ENCODE measurements at regions not wholly inside any gene's neighbourhood (a gene's known extent, or its start where the extent isn't known, plus 50 kb on each side); places are given as distances from the start of the nearest gene placed in this dataset.
A peak's percentile ranks its signal among the peaks of the same experiment; 100 is the strongest.

DNA sequence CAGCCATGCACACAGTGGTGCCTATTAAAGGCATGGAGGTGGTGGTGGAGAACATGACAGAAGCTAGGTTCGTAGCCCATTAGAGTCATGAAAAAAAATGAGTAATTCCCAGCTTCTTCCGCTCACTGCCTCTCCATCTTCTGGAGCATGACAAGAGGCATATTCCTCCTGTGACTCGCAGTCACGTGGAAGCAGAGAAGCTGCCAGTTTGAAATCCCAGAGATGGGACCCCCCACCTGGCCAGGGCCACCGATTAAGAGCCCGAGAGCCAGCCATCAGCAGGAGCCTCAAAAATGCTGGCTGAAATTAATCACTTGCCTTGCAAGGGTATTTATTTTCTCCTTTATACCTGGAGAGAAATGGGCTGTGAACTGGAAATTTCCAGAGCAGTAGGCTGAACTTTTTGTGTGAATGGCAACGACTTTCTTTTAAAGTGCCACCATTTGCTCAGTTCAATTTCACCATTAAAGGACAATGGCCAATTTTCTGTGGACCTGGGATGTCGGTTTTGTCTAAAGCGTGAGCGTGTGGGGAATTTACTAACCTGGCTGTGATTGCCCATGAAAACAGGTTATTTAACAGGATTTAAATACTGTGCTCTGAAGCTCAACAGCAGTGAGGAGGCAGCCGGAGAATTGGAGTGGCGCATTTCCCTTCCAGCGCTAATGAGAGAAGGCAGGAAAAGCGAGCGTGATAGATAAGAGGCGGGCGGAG is 189.7 kb upstream of the SDK2 start:
- Mint-ChIP-seq H3K4me1 (ENCODE audit: low read depth, unreplicated experiment) (peaks cover 5% of the 10 kb centered on the region), H3K36me3 (ENCODE audit: unreplicated experiment) (peaks cover 17% of the 10 kb centered on the region), H3K9me3 (ENCODE audit: unreplicated experiment) (peaks cover 1% of the 10 kb centered on the region), H3K27me3 (ENCODE audit: unreplicated experiment) (peaks cover 3% of the 10 kb centered on the region), H3K4me3 (ENCODE audit: unreplicated experiment) (no peak overlapping the region), H3K27ac (ENCODE audit: unreplicated experiment) (no peak overlapping the region)
- TF ChIP-seq, protein P1, sequence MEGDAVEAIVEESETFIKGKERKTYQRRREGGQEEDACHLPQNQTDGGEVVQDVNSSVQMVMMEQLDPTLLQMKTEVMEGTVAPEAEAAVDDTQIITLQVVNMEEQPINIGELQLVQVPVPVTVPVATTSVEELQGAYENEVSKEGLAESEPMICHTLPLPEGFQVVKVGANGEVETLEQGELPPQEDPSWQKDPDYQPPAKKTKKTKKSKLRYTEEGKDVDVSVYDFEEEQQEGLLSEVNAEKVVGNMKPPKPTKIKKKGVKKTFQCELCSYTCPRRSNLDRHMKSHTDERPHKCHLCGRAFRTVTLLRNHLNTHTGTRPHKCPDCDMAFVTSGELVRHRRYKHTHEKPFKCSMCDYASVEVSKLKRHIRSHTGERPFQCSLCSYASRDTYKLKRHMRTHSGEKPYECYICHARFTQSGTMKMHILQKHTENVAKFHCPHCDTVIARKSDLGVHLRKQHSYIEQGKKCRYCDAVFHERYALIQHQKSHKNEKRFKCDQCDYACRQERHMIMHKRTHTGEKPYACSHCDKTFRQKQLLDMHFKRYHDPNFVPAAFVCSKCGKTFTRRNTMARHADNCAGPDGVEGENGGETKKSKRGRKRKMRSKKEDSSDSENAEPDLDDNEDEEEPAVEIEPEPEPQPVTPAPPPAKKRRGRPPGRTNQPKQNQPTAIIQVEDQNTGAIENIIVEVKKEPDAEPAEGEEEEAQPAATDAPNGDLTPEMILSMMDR (IDR thresholded peaks at IDR 0.05; ENCODE audit: partially characterized antibody, unreplicated experiment): no peak
- no peak for DNase-seq

DNA sequence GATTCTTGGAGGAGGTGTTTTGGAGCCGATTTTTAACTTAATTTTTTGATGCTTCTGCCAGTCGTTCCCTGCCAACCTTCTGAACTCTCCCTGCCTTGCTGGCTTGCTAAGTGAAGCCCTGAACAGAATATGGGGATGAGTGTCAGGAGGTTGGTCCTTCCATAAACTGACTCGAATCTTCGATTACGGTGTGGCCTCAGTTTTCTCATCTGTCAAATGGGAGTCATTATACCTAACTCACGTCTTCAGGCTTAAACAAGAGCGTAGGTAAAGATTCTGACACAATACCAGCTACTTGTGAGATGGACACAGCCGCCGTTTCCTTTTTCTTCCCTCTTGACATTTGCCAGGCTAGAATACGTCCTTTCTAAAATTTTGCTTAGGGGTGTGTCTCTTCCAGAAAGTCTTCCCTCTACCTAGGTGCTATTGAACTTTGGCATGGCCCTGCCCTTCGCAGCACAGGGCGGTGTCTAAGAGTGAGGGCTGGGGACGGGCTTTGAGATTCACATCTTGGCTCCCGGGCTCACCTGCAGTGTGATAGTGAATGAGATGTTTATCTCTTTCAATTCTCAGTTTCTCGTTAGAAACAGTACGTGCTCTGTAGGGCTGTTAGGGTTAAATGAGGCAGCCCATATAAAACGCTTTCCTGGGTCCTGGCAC is 190.6 kb upstream of the SDK2 start:
- Mint-ChIP-seq H3K36me3 (ENCODE audit: unreplicated experiment) (peaks cover 17% of the 10 kb centered on the region), H3K27me3 (ENCODE audit: unreplicated experiment) (peaks cover 2% of the 10 kb centered on the region), H3K27ac (ENCODE audit: unreplicated experiment) (no peak overlapping the region), H3K4me1 (ENCODE audit: low read depth, unreplicated experiment) (no peaks in the 10 kb centered on the region), H3K4me3 (ENCODE audit: unreplicated experiment) (no peak overlapping the region), H3K9me3 (ENCODE audit: unreplicated experiment) (peaks cover 1% of the 10 kb centered on the region)
- no peak for DNase-seq
- TF ChIP-seq, protein P1 (IDR thresholded peaks at IDR 0.05; ENCODE audit: partially characterized antibody, unreplicated experiment): no peak

DNA sequence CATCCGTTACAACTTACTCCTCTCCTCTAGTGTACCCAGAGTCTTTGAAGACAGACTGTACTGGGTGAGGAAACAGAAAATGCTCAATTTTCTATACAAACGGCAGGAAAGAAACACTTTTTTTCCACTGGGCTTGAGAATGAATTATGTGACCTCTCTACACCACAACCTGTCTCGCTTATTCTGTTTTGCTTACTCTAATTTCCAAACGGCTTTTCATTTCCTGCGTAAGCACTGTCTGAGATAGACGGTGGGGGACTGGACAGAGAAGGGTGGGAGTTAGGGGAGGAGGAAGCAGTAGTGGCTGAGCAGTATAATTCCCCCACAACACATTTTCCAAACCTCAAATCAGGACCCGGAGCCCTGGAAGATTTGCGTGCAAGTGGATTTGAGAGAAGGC is 191.4 kb upstream of the SDK2 start:
- TF ChIP-seq, protein P1 (IDR thresholded peaks at IDR 0.05; ENCODE audit: partially characterized antibody, unreplicated experiment): no peak
- DNase-seq: no peak
- peaks cover 3% of the 10 kb centered on the region for H3K27me3 Mint-ChIP-seq (ENCODE audit: unreplicated experiment)

DNA sequence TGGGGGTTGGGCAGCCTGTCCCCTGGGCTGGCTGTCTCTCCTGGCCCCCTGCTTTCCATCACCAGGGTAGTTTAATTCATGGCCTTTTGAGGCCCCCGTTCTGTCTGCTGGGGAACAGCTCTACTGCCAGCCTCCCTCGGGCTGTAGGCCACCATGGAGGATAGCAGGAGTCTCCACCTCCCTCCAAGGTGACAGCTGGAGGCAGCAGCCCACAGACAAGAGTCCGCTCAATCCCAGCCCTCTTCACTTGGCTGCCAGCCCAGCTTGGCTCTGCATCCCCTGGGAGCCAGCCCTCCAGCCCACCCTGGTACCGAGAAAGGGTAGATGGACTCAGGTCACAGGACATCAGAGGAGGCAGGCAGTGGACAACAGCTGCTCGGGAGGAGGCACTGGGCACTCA is 194.6 kb upstream of the SDK2 start:
- H3K27ac Mint-ChIP-seq (ENCODE audit: unreplicated experiment): no peak overlapping the region
- peaks cover 7% of the 10 kb centered on the region for H3K36me3 Mint-ChIP-seq (ENCODE audit: unreplicated experiment)
- H3K9me3 Mint-ChIP-seq (ENCODE audit: unreplicated experiment): peaks cover 1% of the 10 kb centered on the region
- no peaks in the 10 kb centered on the region for H3K4me1 Mint-ChIP-seq (ENCODE audit: low read depth, unreplicated experiment)
- TF ChIP-seq, protein P1 (IDR thresholded peaks at IDR 0.05; ENCODE audit: partially characterized antibody, unreplicated experiment): no peak
- H3K27me3 Mint-ChIP-seq (ENCODE audit: unreplicated experiment): peaks cover 6% of the 10 kb centered on the region
- DNase-seq: peak; percentile 21
- no peak overlapping the region for H3K4me3 Mint-ChIP-seq (ENCODE audit: unreplicated experiment)

More for the DNA sequence above, 191.4 kb upstream of the SDK2 start:
- Mint-ChIP-seq H3K36me3 (ENCODE audit: unreplicated experiment) (peaks cover 17% of the 10 kb centered on the region), H3K9me3 (ENCODE audit: unreplicated experiment) (peaks cover 1% of the 10 kb centered on the region), H3K4me3 (ENCODE audit: unreplicated experiment) (no peak overlapping the region), H3K27ac (ENCODE audit: unreplicated experiment) (no peak overlapping the region), H3K4me1 (ENCODE audit: low read depth, unreplicated experiment) (no peaks in the 10 kb centered on the region)

DNA sequence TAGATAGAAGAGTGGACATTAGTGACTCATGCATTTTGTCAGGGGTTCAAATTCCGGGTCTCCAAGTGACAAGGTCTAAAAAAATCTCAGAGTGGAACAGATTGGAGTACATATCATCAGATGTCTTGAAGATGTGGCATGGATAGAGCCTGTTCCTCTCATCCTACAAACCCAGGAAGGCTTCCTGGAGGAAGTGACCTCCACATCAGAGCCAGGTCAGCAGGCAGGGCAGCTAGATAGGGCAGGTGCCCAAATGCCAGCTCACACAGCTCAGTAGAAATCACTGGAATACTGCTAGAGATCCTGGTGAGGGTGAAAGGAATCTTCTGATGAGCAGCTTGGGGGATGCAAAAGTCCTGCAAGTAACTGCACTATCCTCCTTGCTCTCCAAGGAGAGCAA is 196.6 kb upstream of the SDK2 start:
- Mint-ChIP-seq H3K27ac (ENCODE audit: unreplicated experiment) (no peak overlapping the region), H3K27me3 (ENCODE audit: unreplicated experiment) (peaks cover 6% of the 10 kb centered on the region), H3K36me3 (ENCODE audit: unreplicated experiment) (peaks cover 7% of the 10 kb centered on the region), H3K4me1 (ENCODE audit: low read depth, unreplicated experiment) (no peaks in the 10 kb centered on the region), H3K4me3 (ENCODE audit: unreplicated experiment) (no peak overlapping the region), H3K9me3 (ENCODE audit: unreplicated experiment) (peaks cover 1% of the 10 kb centered on the region)
- no peak for DNase-seq
- TF ChIP-seq, protein P1 (IDR thresholded peaks at IDR 0.05; ENCODE audit: partially characterized antibody, unreplicated experiment): no peak

Measured in glutamatergic neuron (in vitro differentiated cells).